GM18502 (cell line): ENCODE measurements at regions not wholly inside any gene's neighbourhood (a gene's known extent, or its start where the extent isn't known, plus 50 kb on each side); places are given as distances from the start of the nearest gene placed in this dataset.
"Not testable (repeated sequence)": the region's sequence is repeated elsewhere in the genome, so short reads cannot be mapped to it uniquely, and the experiment has no call there.

Experiments
- ATAC-seq: cut with Tn5 transposase; IDR thresholded peaks from one replicate; pipeline ENCODE4 v1.9.1; 2021; ENCODE audit warnings: mild to moderate bottlenecking; ENCODE audit not compliant: unreplicated experiment, poor library complexity

DNA sequence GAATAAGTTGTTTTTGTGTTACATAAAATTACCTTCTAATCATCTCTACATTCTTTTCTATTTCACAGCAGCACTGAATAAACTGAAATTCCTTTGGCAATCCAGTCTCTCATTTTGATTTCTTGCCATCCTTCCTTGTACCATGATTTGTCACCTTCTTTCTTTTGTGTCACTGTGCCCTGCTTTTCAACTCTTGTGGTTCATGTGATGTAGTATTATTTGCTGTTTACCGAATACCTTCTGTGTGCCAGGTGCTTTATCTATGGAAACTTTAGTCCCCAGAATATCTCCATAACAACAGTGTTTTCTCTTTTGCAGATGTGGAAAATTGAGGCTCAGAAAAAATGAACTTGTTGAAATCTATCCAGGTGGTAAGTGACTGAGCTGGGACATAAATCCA is 220.3 kb downstream of the STK31 start:
- ATAC-seq: no peak

DNA sequence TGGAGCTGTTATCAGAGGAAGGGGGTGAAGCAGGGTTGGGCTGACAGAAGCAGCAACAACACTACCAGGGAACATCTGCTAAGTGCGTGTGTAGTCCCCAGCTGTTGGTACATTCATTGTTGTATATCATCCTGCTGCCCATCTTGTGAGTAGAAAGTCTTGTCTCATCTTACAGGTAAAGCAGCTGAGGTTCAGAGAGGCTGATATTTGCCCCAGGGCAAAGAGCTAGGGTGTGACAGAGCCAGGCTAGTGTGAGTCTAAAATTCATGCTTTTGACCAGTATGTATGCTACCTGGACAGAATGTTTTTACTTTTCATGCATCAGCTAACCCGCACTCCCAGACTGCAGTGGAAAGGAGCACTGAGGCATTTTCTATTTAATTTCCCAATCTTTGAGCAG is 221.6 kb downstream of the STK31 start:
- ATAC-seq: no peak

DNA sequence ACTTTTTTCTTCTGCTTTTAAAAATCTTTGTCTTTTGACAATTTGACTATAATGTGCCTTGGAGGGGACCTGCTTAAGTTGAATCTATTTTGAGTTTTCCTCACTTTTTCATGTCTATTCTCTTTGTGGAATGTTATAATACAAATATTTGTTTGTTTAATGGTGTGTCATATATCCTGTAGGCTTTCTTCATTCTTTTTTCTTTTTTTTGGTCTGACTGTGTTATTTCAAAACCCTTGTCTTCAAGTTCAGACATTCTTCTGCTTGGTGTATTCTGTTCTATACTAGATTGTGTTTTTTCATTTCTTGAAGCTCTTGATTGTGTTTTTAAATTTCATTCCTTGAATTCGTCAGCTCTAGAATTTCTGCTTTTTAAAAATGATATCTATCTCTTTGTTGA is 228.2 kb downstream of the STK31 start:
- ATAC-seq: no peak

DNA sequence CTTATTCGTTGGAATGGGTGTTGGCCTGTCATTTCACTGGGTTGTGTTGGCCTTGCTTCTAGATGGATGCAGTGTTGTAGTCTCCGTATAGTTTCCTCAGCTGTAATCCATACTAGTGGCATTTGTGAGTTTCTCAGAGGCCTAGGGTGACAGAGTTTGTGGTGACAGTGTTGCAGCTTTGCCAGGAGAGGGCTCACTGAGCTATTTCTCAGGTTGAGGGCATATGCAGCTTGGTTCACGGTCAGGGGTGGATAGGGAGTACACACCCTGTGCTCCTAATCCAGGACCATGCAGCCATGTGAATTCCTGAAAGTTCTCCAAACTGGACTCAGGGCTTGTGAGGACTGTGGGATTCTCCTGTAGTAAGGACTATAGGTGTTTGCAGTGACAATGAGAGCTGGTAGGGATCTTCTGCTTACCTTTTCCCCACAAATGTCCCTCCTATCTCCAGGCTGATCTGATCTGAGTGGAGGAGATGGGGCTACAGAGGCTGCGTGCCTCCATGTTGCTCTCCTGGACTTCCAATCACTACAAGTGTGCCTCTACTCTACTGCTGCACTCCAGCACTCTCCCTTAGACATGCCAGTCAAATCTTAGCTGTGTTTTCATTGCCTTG is 229.0 kb downstream of the STK31 start:
- peak; percentile 68 for ATAC-seq

DNA sequence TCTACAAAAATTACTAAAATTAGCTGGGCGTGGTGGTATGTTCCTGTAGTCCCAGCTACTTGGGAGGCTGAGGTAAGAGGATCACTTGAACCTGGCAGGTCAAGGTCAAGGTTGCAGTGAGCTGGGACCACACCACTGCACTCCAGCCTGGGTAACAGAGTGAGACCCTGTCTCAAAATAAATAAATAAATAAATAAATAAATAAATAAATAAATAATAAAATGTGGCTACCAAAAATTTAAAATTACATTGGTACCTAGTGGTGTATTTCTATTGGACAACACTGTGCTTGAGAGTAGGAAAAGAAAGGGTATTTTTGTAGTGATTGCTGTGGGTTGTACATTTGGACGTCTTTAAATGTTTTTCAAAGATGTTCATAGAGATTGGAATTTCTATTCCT is 229.7 kb downstream of the STK31 start:
- not testable (repeated sequence) for ATAC-seq

DNA sequence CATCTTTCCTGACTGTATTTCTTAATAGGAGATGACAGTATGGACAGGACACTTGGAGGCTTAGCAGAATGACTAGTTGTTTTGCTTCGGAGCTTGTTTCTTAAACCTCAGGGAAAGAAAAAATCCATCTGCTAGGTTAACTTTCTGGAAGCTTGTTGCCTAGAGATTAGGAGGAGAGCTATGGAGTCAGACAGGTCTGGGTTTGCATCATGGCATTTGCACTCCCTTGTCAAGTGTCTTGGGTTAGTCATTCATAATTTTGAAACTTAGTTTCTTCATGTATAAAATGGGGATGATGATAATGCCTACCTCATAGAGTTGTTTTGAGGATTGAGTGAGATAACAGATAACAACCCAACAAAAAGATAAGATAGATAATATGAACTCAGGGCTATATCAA is 231.5 kb downstream of the STK31 start:
- ATAC-seq: no peak

DNA sequence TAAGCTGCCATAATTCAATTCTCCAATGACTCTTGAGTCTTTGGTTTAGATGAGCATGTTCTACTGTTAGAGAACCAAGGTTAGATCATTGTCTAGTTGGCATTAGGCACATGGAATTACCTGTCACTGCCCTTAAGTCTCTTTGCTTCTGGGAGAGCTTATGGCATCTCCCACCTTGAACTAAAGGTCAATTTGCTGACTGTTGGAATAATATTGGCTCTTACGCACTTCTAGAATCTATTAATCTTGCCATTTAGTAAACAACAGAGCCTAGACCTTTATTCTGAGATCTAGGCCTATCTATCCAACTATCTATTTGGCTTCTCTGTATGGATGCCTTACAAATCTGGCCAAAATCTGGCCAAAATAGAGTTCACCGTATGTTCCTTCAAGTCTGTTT is 232.0 kb downstream of the STK31 start:
- no peak for ATAC-seq

DNA sequence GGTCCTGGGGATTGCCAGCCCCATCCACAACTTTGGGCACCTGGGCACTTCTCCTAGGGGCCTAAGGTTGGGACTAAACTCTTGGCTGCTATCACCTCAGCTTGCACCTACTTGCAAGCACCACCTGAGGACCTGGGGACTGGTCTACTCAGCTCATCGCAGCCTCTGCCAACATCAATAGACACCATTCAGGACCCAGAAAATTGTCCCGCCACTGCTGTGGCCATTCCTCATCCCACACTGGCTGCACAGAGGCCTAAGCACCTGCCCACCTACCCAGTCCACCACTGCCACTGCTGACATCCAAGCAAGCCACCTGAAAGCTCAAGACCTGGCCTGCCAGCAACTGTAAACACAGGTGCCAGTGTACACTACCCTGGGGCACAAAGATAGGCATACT is 234.1 kb downstream of the STK31 start:
- ATAC-seq: no peak

DNA sequence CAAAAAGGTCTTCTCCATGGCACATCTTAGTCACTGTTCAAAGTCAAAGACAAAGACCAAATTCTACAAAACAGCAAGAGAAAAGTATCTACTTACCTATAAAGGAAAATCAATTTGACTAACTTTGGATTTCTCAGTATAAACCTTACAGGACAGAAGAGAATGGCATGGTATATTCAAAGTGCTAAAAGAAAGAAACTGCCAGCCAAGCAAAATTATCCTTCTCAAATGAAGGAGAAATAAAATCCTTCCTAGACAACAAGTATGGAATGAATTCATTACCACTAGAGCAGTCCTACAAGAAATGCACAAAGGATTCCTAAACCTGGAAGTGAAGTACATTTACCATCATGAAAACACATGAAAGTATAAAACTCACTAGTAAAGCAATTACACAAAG is 235.5 kb downstream of the STK31 start:
- no peak for ATAC-seq

DNA sequence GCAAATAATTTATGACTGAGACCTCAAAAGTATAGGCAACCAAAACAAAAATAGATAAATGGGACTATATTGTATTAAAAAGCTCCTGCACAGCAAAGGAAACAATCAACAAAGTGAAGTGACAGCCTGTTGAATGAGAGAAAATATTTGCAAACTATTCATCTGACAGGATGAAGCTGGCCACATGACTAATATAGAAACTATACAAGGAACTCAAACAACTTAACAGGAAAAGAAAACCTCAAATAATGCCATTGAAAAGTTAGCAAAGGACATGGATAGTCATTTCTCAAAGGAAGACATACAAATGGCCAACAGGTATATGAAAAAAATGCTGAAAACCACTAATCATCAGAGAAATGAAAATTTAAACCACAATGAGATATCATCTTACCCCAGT is 245.1 kb downstream of the STK31 start:
- no peak for ATAC-seq

DNA sequence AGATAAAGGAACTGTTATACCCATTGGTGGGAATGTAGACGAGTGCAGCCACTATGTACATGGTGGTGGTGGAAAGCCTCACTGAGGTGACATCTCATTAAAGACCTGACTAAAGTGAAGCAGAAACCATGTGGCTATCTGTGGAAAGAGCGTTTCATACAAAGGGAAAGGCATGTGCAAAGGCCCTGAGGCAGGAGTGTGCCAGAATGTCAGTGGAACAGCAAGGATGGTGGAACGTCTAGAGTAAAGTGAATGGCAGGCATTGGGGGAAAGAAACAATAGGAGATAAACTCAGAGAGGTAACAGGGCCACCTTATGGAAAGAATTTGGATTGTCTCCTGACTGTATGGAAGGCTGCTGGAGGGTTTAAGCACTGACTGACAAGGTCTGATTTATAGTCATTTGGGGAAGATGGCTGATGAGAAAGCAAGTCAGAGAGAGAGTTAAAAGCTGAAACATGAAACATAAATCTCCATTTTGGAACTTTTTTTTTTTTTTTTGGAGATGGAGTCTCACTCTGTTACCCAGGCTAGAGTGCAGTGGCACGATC is 245.7 kb downstream of the STK31 start:
- ATAC-seq: no peak

DNA sequence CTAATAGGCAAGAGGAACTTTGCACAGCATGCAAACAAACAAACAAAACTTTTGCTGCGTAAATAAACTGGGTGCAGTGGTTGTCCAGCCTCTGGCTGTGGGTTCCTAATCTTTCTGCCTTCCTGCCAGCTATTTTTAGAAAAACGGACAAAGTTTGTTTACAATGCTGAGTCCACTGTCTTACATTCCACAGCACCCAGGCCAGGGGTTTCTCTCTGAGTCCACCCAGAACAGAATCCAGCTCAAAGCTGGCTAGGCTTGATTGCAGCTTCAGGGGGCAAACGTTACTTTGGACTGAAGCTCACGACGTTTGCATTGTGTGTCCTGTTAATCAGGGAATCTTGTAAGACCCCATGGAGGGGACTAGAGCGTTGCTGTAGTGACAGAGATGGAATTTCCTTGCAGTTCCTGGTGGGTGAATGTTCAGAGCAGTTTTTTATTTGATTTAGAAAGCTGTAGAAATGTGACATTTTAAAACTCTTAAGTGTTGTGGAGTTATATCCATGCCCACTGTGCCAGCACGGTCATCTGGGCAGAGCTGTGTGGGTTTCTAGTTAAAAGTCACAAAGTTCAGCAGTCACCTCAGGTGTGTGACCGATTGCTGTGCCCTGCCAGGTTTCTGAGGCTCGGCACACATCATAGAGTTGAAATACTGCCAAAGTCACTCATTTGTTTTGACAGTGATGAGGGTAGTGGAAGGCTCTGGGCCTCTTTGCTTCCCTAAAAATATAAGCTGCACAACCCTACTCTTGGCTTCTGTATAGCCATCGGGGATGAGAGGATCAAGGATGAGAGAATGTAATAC is 247.0 kb downstream of the STK31 start:
- no peak for ATAC-seq

DNA sequence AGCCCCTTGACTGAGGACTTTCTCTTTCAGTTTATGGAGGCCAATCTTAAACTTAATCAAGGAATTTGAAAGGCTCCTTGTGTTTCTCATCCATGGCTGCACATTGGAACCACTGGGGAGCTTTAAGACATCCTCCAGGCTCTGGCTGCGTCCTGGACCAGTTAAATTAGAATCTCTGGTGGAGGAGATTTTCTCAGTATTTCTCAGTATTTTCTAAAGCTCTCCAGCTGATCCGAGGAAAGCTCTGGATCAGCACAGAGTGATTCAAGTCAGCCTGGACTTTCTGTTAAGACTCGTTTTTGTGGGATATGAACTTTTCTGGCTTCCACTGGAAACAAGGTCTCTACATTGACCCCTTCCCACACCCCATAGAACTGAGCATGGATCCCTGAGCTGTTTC is 249.8 kb downstream of the STK31 start:
- ATAC-seq: no peak

DNA sequence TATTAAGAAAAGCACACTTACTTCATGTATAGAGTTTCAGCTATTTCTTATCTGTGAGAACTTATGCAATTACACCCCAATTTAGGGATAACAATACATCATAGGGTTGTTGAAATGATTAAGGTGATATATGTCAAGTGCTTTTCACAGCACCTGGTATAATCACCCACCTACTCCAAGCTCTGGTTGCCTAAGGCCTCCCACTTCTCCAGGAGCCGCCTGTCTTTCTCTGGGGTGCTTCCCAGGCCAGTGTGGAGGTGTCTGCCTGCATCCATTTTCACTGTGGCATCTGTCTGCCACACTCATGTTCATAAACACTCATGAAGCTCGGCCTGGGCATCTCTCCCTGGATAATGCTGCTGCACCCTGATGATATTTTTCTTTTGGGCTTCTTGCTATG is 250.3 kb downstream of the STK31 start:
- ATAC-seq: no peak

DNA sequence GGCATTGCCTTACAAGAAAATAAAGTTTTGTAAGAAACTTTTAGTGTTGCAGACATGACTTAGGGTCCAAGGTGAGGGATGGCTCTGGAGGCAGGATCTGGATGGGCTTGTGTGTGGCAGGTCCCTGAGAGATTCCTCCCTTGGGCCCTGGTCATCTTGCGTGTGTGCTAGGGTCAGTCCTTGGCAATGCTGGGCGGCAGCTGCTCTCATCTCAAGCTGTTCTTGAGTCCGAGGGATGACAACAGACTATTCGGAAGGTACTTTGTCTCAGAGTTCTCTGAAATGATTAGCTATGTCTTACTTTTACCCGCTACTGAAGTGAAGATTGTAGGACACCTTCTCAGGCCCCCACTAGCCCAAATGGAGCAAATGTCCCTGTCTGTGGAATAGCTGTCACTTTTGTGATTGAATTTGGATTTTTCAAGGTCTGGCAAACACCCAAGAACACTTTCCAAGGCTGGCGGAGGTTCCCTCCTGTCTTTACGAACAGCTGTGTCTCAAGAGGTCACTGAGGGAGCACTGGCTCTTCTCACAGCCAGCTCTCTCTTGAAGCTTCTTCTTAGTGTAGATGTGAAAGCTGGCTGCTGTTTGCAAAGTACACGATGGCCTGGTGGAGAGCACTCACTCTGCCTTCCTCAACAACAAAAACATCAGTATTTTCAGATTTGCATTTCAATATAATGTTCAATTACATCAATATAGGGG is 253.6 kb downstream of the STK31 start:
- no peak for ATAC-seq

DNA sequence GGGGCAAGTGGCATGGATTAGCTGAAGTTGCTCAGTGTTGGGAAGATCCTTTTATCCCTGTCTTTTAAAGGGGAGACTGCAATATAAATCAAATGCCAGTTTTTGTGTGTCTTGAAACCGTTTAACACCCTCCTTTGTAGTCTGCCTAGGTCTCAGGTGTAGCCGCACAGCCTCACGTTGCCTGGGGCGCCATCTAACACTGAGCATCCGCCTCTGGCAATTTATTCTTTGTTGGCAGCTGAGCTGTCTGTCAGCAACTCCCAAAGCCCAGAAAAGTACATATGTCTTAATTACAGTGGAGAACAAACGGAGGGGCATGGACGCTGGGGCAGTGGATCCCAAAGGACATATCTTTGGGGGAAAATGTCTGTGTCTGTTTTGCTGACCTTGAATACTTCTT is 254.7 kb downstream of the STK31 start:
- no peak for ATAC-seq

DNA sequence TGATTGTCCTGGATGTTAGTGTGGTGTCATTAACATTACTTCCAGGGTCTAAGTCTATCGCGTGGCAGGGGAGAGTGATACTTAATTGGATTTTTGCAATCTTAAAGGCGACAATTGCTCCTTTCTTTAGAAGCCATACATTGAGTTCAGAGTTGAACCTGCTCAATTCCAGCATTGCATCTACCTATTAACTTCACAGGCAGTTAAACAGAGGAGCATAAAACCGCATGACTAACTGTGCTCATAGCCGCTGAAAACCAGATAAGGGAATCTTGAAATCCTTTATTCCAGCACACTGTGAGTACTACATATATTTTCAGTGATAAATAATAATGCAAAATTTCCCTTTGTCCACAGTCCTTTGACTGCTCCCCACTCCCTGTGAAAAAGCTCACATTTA is 255.3 kb downstream of the STK31 start:
- ATAC-seq: no peak

DNA sequence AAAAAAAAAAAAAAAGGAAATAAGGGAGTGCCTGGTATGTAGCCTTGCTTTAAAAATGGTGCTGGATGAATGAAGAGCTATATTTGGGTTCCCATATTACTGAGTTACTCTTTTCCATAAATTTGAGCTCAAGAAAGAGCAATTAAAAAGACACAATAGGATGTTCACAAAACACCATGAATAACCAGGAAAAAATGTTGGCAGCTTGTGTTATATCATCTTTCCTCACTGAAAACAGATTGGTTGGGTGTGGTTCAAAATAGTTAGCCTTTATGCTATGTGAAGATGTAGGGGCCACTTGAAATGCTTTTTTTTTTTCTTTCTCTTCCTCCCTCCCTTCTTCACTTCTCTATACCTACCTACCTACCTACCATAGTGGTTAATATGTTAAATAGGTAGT is 256.9 kb downstream of the STK31 start:
- ATAC-seq: no peak

DNA sequence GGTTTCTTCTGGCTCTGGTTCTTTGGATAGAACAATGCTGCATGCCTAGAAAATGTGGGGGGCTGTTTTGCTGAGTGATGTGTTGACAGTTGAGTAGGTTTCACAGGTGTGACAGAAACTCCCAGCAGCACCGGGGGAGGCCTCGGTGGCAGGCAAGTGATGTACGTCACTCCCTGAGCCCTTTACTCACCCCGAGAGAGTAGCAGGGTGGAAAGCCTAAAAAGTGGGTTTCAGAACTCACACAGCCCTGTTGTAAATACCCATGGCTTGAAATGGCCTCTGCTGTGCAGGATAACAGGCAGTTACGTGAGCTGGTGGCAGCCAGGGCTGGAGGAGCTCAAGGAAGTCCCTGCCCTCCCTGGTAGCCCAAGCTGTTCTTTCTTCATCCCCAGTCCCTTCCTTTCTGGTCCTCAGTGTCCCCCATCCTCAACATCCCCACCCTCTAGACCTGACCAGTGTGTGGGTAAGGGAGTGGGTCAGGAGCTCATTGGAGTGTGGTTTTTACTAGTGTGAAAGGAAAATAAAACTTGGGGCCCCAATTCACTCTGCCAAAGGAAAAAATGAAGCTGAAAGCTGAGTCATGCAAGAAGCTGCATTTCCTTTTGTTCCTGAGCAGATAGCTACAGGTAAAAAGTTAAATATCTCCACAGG is 258.1 kb downstream of the STK31 start:
- ATAC-seq: no peak

DNA sequence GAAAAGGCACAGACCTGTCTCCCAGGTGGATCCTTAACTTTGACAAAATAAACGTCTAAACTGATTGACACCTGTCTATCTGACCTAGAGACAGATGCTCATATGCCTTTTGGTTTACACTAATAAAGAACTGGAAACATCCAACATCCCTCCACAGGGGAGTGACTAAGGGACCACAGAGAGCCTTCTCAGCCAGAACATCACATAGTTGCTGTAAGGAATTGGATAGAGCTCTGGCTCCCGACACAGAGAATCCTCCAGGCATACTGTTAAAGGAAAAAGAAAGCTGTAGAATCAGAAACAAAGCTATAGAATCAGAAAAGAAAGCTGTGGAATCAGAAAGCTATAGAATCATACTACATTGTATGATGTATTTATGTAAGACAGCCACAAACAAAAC is 258.8 kb downstream of the STK31 start:
- ATAC-seq: no peak

DNA sequence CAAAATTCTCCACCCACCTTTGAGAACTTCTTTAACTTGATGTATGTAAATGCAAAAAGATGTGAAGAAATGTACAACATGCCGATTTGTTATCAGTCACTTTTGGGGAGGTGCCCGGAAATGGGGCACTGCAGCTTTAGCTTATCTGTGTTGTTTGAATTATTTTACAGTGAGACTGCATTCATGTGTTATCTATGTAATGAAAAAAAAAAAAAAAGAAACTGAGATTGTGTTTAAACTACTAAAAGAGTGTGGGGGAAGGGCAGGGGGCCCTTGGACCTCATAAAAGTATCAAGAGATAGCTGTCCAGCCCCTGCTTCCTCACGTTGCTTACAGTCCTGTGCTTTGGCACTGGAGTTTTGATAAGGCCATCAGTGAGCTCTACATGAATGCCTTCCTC is 259.4 kb downstream of the STK31 start:
- no peak for ATAC-seq
